GM12874 (cell line): ENCODE measurements at regions not wholly inside any gene's neighbourhood (a gene's known extent, or its start where the extent isn't known, plus 50 kb on each side); places are given as distances from the start of the nearest gene placed in this dataset.

ENCODE experiments used
- TF ChIP-seq, protein P1 (sequence below): IDR thresholded peaks from 2 replicates; pipeline ENCODE4 v1.5.1; 2011; ENCODE audit warnings: low read depth, mild to moderate bottlenecking, control low read depth, low read length, moderate library complexity; ENCODE audit not compliant: insufficient read depth

- TF ChIP-seq, protein P1, sequence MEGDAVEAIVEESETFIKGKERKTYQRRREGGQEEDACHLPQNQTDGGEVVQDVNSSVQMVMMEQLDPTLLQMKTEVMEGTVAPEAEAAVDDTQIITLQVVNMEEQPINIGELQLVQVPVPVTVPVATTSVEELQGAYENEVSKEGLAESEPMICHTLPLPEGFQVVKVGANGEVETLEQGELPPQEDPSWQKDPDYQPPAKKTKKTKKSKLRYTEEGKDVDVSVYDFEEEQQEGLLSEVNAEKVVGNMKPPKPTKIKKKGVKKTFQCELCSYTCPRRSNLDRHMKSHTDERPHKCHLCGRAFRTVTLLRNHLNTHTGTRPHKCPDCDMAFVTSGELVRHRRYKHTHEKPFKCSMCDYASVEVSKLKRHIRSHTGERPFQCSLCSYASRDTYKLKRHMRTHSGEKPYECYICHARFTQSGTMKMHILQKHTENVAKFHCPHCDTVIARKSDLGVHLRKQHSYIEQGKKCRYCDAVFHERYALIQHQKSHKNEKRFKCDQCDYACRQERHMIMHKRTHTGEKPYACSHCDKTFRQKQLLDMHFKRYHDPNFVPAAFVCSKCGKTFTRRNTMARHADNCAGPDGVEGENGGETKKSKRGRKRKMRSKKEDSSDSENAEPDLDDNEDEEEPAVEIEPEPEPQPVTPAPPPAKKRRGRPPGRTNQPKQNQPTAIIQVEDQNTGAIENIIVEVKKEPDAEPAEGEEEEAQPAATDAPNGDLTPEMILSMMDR: no peak
Observed at GRCh38 chr4:83947830-83948193, 411.9 kb downstream of the GPAT3 start.

DNA sequence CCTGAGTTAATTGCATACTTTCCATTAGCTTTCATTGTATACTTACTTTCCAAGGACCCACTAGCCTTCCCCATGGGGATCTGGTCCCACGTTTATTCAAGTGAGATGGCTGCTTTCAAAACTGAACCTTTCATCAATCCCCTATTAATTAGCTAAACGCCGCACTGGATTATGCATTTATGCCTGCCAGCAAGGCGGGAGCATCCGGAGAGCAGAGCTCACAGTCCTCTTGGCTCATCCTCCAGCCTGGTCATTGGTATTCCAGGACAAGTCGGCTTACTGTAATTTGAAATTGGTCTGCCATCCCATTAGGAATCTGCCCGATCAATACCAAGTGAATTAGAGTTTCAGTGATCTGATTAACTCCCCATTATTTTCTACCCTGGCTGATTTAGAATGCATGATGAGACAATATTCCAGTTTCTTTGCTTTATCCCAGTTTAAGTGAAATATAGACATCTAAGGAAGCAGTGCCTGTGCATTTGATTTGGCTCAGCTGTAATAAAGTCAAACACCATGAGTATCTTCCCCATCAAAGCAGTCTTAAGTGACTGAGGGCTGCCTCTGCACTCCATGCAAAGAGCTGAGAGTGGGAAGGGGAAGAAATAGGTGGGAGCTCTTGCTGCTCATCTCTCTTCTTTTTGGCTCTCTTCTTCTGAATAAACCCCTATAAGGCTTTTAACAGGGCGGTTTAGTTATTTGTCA, 411.4 kb downstream of the GPAT3 start:
- TF ChIP-seq, protein P1: no peak

DNA sequence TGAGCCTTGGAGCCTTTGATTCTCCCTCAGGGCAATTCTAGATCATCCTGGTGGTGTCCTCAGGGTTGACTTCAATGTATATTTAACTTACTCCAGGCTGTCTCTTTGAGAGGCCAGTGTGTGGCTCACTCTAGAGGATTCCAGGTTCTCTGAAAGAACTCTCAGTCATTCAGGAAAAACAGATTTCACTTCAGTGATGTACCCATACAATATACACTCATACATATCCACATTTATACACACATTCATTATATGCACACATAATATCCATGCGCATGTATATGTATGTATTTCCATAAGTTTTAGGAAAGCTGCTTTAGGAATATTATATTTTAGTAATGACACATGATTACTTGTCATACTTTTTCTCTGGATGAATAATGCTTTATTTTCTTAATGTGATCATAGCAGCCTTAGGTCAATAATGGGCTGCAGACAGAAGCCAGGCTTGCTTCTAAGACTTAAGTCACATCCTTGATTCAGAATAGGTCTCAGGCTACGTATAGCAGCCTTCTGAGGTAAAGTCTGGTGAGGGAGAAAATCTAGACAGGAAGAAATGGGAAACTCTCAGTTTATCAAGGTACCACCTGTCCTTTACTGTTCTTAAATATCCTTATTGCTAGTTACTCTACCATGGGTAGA, 397.0 kb downstream of the GPAT3 start:
- TF ChIP-seq, protein P1: no peak

GRCh38 chr4:83931659-83932438, 395.9 kb downstream of the GPAT3 start:
- TF ChIP-seq, protein P1: no peak

DNA sequence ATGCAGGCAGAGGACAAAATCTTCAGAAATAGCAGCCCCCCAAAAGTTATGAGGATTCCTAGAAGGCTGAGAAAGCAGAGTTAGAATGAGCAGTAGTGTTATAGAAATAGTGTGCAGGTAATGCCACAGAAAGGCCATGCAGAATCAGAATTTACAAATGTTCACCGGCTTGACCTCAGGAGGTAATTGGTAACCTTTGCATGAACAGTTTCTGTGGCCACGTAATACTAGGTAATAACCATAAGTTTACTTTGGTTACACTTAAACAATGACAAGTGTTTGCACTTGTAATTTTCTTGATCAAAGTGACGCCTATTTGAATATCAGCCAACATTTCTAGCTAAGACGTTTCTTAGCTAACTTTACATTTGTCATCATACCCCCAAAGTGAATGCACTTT, 393.6 kb downstream of the GPAT3 start:
- TF ChIP-seq, protein P1: no peak

GRCh38 chr4:83926950-83927349, 391.0 kb downstream of the GPAT3 start:
- TF ChIP-seq, protein P1: no peak

GRCh38 chr4:83923341-83923740, 387.4 kb downstream of the GPAT3 start:
- TF ChIP-seq, protein P1: no peak
